Uterus (tissue), 2 donors: ENCODE measurements at regions not wholly inside any gene's neighbourhood (a gene's known extent, or its start where the extent isn't known, plus 50 kb on each side); places are given as distances from the start of the nearest gene placed in this dataset.

Experiments used
- CTCF ChIP-seq, 4 experiments: fragments of 200-600 bp in 2 of 4; fragments of 450-650 bp in 2 of 4; sonication (generic) in 2 of 4; IDR thresholded peaks; one replicate each; pipeline ENCODE4 v1.5.1; 2016 to 2019; ENCODE audit warnings: antibody characterized with exemption in 4 of 4, mild to moderate bottlenecking in 2 of 4, moderate library complexity in 1 of 4
- POLR2A ChIP-seq, 2 donors: fragments of 450-650 bp; IDR thresholded peaks; one replicate each; pipeline ENCODE4 v1.6.1; 2016; ENCODE audit warnings: antibody characterized with exemption in 2 of 2, mild to moderate bottlenecking in 1 of 2, moderate library complexity in 1 of 2

GRCh38 chr7:52360541-52360940 is 674.9 kb upstream of the POM121L12 start:
- TF ChIP-seq CTCF (IDR thresholded peaks at IDR 0.05): no peak
- no peak for TF ChIP-seq POLR2A (IDR thresholded peaks at IDR 0.05)
